ENCODE measurements at regions not wholly inside any gene's neighbourhood (a gene's known extent, or its start where the extent isn't known, plus 50 kb on each side); places are given as distances from the start of the nearest gene placed in this dataset.
"Not testable (repeated sequence)": the region's sequence is repeated elsewhere in the genome, so short reads cannot be mapped to it uniquely, and the experiment has no call there.

- no peak for DNase-seq (ENCODE audit: low spot score)
These were observed 126.9 kb upstream of the GRIK3 start for GRCh38 chr1:37161171-37161570.

GRCh38 chr1:37162059-37162458, 127.7 kb upstream of the GRIK3 start:
- no peak for DNase-seq (ENCODE audit: low spot score)

GRCh38 chr1:37166005-37166404, 131.7 kb upstream of the GRIK3 start:
- no peak for DNase-seq (ENCODE audit: low spot score)

- DNase-seq (ENCODE audit: low spot score), result no peak
These were observed 133.2 kb upstream of the GRIK3 start for GRCh38 chr1:37167479-37167878.

- DNase-seq (ENCODE audit: low spot score), result peak; percentile 0
These were observed 134.9 kb upstream of the GRIK3 start for GRCh38 chr1:37169241-37169640.

GRCh38 chr1:37169743-37170275, 135.5 kb upstream of the GRIK3 start:
- DNase-seq (ENCODE audit: low spot score), result peak; percentile 3

GRCh38 chr1:37171691-37172090, 137.4 kb upstream of the GRIK3 start:
- peak; percentile 2 for DNase-seq (ENCODE audit: low spot score)

GRCh38 chr1:37174341-37174740, 140.0 kb upstream of the GRIK3 start:
- DNase-seq (ENCODE audit: low spot score), result no peak

- no peak for DNase-seq (ENCODE audit: low spot score)
These were observed 140.6 kb upstream of the GRIK3 start for GRCh38 chr1:37174876-37175275.

GRCh38 chr1:37175666-37176215, 141.4 kb upstream of the GRIK3 start:
- no peak for DNase-seq (ENCODE audit: low spot score)

- DNase-seq (ENCODE audit: low spot score), result no peak
These were observed 142.0 kb upstream of the GRIK3 start for GRCh38 chr1:37176269-37176668.

GRCh38 chr1:37177230-37177864, 143.0 kb upstream of the GRIK3 start:
- no peak for DNase-seq (ENCODE audit: low spot score)

GRCh38 chr1:37181425-37181824, 147.1 kb upstream of the GRIK3 start:
- DNase-seq (ENCODE audit: low spot score), result no peak

- no peak for DNase-seq (ENCODE audit: low spot score)
These were observed 150.5 kb upstream of the GRIK3 start for GRCh38 chr1:37184789-37185188.

- DNase-seq (ENCODE audit: low spot score), result no peak
These were observed 152.0 kb upstream of the GRIK3 start for GRCh38 chr1:37186246-37186756.

- no peak for DNase-seq (ENCODE audit: low spot score)
These were observed 154.8 kb upstream of the GRIK3 start for GRCh38 chr1:37189111-37189510.

- DNase-seq (ENCODE audit: low spot score), result no peak
These were observed 163.1 kb upstream of the GRIK3 start for GRCh38 chr1:37197411-37197810.

- DNase-seq (ENCODE audit: low spot score), result not testable (repeated sequence)
These were observed 180.0 kb upstream of the GRIK3 start for GRCh38 chr1:37214305-37214704.

- DNase-seq (ENCODE audit: low spot score), result no peak
These were observed 199.3 kb upstream of the GRIK3 start for GRCh38 chr1:37233606-37234005.

- no peak for DNase-seq (ENCODE audit: low spot score)
These were observed 200.7 kb upstream of the GRIK3 start for GRCh38 chr1:37234941-37235418.

GRCh38 chr1:37237948-37238347, 203.6 kb upstream of the GRIK3 start:
- no peak for DNase-seq (ENCODE audit: low spot score)

- DNase-seq (ENCODE audit: low spot score), result no peak
These were observed 204.3 kb upstream of the GRIK3 start for GRCh38 chr1:37238364-37239224.

All from mucosa of gallbladder (tissue), 1 donor.